HepG2 (cell line): ENCODE measurements at regions not wholly inside any gene's neighbourhood (a gene's known extent, or its start where the extent isn't known, plus 50 kb on each side); places are given as distances from the start of the nearest gene placed in this dataset.

Source experiments
- ATAC-seq: fragments of 200-7000 bp; cut with Tn5 transposase; 3 replicates; pipeline ENCODE4 v1.9.1; 2020; ENCODE audit warnings: mild to moderate bottlenecking, moderate library complexity
- BruUV-seq: library from RNA; stranded (reverse); fragments of 400-500 nt; replicated peaks from 2 replicates; lab custom pipeline; 2021; lab: Mats Ljungman, UMichigan
- CTCF ChIA-PET: fragments of 300-600 bp; formaldehyde crosslinking; extraction: SDS; loops from one replicate; lab custom pipeline; 2021; ENCODE audit warnings: low total read pairs, inconsistent platforms, low intra/inter-chr PET ratio; lab: Yijun Ruan, JAX
- POLR2A ChIA-PET: fragments of 350-600 bp; sonication (Branson Sonifier 250); formaldehyde crosslinking; loops from one replicate; lab custom pipeline; 2020; ENCODE audit warnings: antibody characterized with exemption, inconsistent platforms; lab: Yijun Ruan, JAX
- DNase-seq: peaks from one replicate; pipeline ENCODE4 v3.0.0-alpha.2; 2015; ENCODE audit warnings: low spot score
- FAIRE-seq: peaks from 3 replicates; lab custom pipeline; 2011; peaks lifted over from hg19 to GRCh38; lab: Jason Lieb, UNC
- H2AFZ ChIP-seq: one replicate; pipeline ENCODE4 v1.6.1; 2011; ENCODE audit warnings: low read length, inconsistent platforms
- H3K27ac ChIP-seq: fragments of 300-600 bp; 3 replicates; pipeline ENCODE4 v1.8.0; 2011; ENCODE audit warnings: mixed run types, mild to moderate bottlenecking, mixed read lengths, low read length, inconsistent platforms; ENCODE audit not compliant: insufficient read depth; ENCODE audit errors: extremely low read length
- H3K27me3 ChIP-seq, 2 experiments: fragments of 200-600 bp in 1 of 2; 2 replicates in 1 of 2; 3 replicates in 1 of 2; pipeline versions ENCODE4 v1.6.0 to v1.8.0; 2011; ENCODE audit warnings: low read length in 2 of 2, mild to moderate bottlenecking in 2 of 2, moderate library complexity in 2 of 2, inconsistent platforms in 1 of 2; ENCODE audit not compliant: insufficient read depth in 2 of 2, control insufficient read depth in 1 of 2
- H3K36me3 ChIP-seq, 2 experiments: fragments of 200-600 bp in 1 of 2; replicated peaks in 1 of 2; 2 replicates in 1 of 2; 3 replicates in 1 of 2; pipeline versions ENCODE4 v1.5.1 to v1.8.0; 2011; ENCODE audit warnings: low read length in 2 of 2, inconsistent platforms in 1 of 2; ENCODE audit not compliant: insufficient read depth in 2 of 2, control insufficient read depth in 1 of 2
- H3K4me1 ChIP-seq: 2 replicates; pipeline ENCODE4 v1.5.1; 2012; ENCODE audit warnings: low read length, inconsistent platforms; ENCODE audit not compliant: insufficient read depth
- H3K4me2 ChIP-seq: 2 replicates; pipeline ENCODE4 v1.6.0; 2011; ENCODE audit warnings: low read depth, low read length, inconsistent platforms
- H3K4me3 ChIP-seq, 3 experiments: fragments of 200-600 bp in 1 of 3; sonication (generic), shearing (Covaris generic) in 1 of 3; replicated peaks in 1 of 3; 2 replicates each; pipeline ENCODE4 v1.5.1; 2011 to 2016; ENCODE audit warnings: low read length in 3 of 3, inconsistent platforms in 2 of 3, low read depth in 2 of 3, mild to moderate bottlenecking in 2 of 3, control low read depth in 1 of 3, mixed read lengths in 1 of 3; ENCODE audit not compliant: insufficient read depth in 1 of 3
- H3K79me2 ChIP-seq: one replicate; pipeline ENCODE4 v1.6.1; 2011; ENCODE audit warnings: low read length, inconsistent platforms; ENCODE audit not compliant: insufficient read depth
- H3K9ac ChIP-seq: 2 replicates; pipeline ENCODE4 v1.6.0; 2011; ENCODE audit warnings: mild to moderate bottlenecking, low read depth, low read length, inconsistent platforms; ENCODE audit not compliant: insufficient read depth
- H3K9me3 ChIP-seq: 2 replicates; pipeline ENCODE4 v1.5.1; 2012; ENCODE audit warnings: mild to moderate bottlenecking, low read length
- H4K20me1 ChIP-seq: 2 replicates; pipeline ENCODE4 v1.6.0; 2011; ENCODE audit warnings: inconsistent platforms, mild to moderate bottlenecking, low read length, moderate library complexity; ENCODE audit not compliant: insufficient read depth
- CAMTA2 ChIP-seq: sonication (generic); formaldehyde crosslinking; IDR thresholded peaks from 2 replicates; pipeline ENCODE4 v1.4.0; 2020; ENCODE audit warnings: mild to moderate bottlenecking, missing genetic modification reagents, borderline replicate concordance
- CCDC6 ChIP-seq: sonication (generic); formaldehyde crosslinking; IDR thresholded peaks from 2 replicates; pipeline ENCODE4 v1.8.1; 2022; ENCODE audit warnings: mild to moderate bottlenecking, missing genetic modification reagents, moderate library complexity
- FOXJ3 ChIP-seq: sonication (generic); formaldehyde crosslinking; IDR thresholded peaks from 2 replicates; pipeline ENCODE4 v1.4.0; 2020; ENCODE audit warnings: missing genetic modification reagents, mild to moderate bottlenecking, borderline replicate concordance
- GLI4 ChIP-seq: sonication (generic); formaldehyde crosslinking; IDR thresholded peaks from 2 replicates; pipeline ENCODE4 v1.5.1; 2020; ENCODE audit warnings: missing genetic modification reagents, mild to moderate bottlenecking, moderate library complexity, borderline replicate concordance
- PHF8 ChIP-seq: sonication (generic); formaldehyde crosslinking; IDR thresholded peaks from 2 replicates; pipeline ENCODE4 v1.5.0; 2020; ENCODE audit warnings: missing genetic modification reagents
- SKI ChIP-seq: fragments of 450-650 bp; IDR thresholded peaks from one replicate; pipeline ENCODE4 v1.6.1; 2018; ENCODE audit warnings: mild to moderate bottlenecking; ENCODE audit not compliant: partially characterized antibody
- SOX13 ChIP-seq, 3 experiments: fragments of 450-650 bp in 1 of 3; sonication (generic) in 1 of 3; formaldehyde crosslinking in 1 of 3; IDR thresholded peaks in 2 of 3; conservative IDR thresholded peaks in 1 of 3; 2 replicates each; pipeline versions ENCODE4 v1.5.0 to v1.6.1; 2016 to 2020; ENCODE audit warnings: antibody characterized with exemption in 1 of 3, mild to moderate bottlenecking in 1 of 3, missing compliant biosample characterization in 1 of 3, missing genetic modification reagents in 1 of 3, moderate library complexity in 1 of 3
- ZNF552 ChIP-seq: sonication (generic); formaldehyde crosslinking; IDR thresholded peaks from 2 replicates; pipeline ENCODE4 v1.9.0; 2022; ENCODE audit warnings: missing genetic modification reagents, mild to moderate bottlenecking, borderline replicate concordance
- ZNF770 ChIP-seq: sonication (generic); formaldehyde crosslinking; IDR thresholded peaks from 2 replicates; pipeline ENCODE4 v1.5.0; 2020; ENCODE audit warnings: mild to moderate bottlenecking, missing genetic modification reagents
- WGBS: methylation state at CpG from one replicate; pipeline ENCODE4 v1.1.6; 2017; ENCODE audit warnings: low lambda C conversion rate; 5-methylcytosine and 5-hydroxymethylcytosine counted together
- in situ Hi-C: cut with HindIII; loops from 2 replicates; pipeline ENCODE4 v1.10.0; 2017; ENCODE audit warnings: low pct_unique_long_range_greater_than_20kb; ENCODE audit not compliant: extremely low pct_ligation_motif_present
- intact Hi-C: fragments of 100-400 bp; cut with micrococcal nuclease; formaldehyde crosslinking; loops from one replicate; pipeline ENCODE4 v1.10.0; 2022; ENCODE audit not compliant: unreplicated experiment

GRCh38 chr10:113364227-113364626 is 188.6 kb upstream of the HABP2 start:
- POLR2A ChIA-PET, result no interaction called here
- ATAC-seq, result no peak

More at GRCh38 chr10:113364227-113364626, 188.6 kb upstream of the HABP2 start:
- H4K20me1 ChIP-seq, result no peaks in the 10 kb centered on the region
- no peaks in the 10 kb centered on the region for H3K36me3 ChIP-seq
- no peak for FAIRE-seq
- CTCF ChIA-PET, result no interaction called here
- no peaks in the 10 kb centered on the region for H3K4me1 ChIP-seq
- in situ Hi-C loops (no loop called here), intact Hi-C loops (no loop called here)
- no peak overlapping the region for H3K4me2 ChIP-seq
- H3K9ac ChIP-seq, result no peak overlapping the region
- no peak for TF ChIP-seq ZNF552 (CRISPR knock-in tag)
- TF ChIP-seq FOXJ3 (CRISPR knock-in tag), result no peak
- TF ChIP-seq SOX13 (IDR thresholded peaks at IDR 0.05), result no peak
- no peak for TF ChIP-seq SOX13 (CRISPR knock-in tag; conservative IDR thresholded peaks at IDR 0.05 in 1 of 2, IDR thresholded peaks at IDR 0.05 in 1 of 2)
- TF ChIP-seq CCDC6, result no peak
- no peak for TF ChIP-seq SKI
- no peak for TF ChIP-seq PHF8
- TF ChIP-seq GLI4 (CRISPR knock-in tag), result no peak
- TF ChIP-seq ZNF770, result no peak
- TF ChIP-seq CAMTA2 (CRISPR knock-in tag), result no peak
- no peak for DNase-seq
- H3K27me3 ChIP-seq, result peaks cover 0 to 25% of the 10 kb centered on the region in 2 experiments; a peak in 2 of 5 replicates
- H3K79me2 ChIP-seq, result no peaks in the 10 kb centered on the region
- H3K27ac ChIP-seq, result no peak overlapping the region
- H2AFZ ChIP-seq, result no peak overlapping the region
- no TSS peak for BruUV-seq
- H3K9me3 ChIP-seq, result no peaks in the 10 kb centered on the region
- H3K4me3 ChIP-seq, result no peak overlapping the region
- WGBS, result 28% methylated on average over 3 of the region's 3 CpGs
